ENCODE measurements at regions not wholly inside any gene's neighbourhood (a gene's known extent, or its start where the extent isn't known, plus 50 kb on each side); places are given as distances from the start of the nearest gene placed in this dataset.

DNA sequence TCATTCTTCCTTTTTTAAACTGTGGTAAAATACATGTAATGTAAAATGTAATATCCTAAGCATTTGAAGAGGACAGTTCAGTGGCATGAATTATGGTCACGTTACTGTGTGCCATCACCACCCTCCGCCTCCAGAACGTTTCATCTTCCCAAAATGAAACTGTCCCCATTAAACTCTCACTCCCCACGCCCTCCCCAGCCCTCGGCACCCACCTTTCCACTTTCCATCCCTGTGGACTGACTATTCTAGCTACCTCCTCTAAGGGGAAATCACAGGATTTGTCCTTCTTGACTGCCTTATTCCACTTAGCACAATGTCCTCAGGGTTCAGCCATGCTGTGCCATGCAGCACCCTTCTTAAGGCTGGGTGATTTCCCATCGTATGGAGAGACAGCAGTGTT is 1509.5 kb downstream of the BRD1 start:
- no peak for TF ChIP-seq EZH2phosphoT487 (IDR thresholded peaks at IDR 0.05; ENCODE audit: borderline replicate concordance)
- TF ChIP-seq RAD21 (IDR thresholded peaks at IDR 0.05; ENCODE audit: low read depth), result no peak
